Mesendoderm (in vitro differentiated cells): ENCODE measurements at regions not wholly inside any gene's neighbourhood (a gene's known extent, or its start where the extent isn't known, plus 50 kb on each side); places are given as distances from the start of the nearest gene placed in this dataset.

Source experiments
- DNase-seq: peaks from one replicate; pipeline ENCODE4 v3.0.0; 2013
- H2AK5ac ChIP-seq: 2 replicates; pipeline ENCODE4 v1.6.1; 2013; ENCODE audit warnings: low read length, inconsistent platforms
- H2BK120ac ChIP-seq: 2 replicates; pipeline ENCODE4 v1.6.1; 2013; ENCODE audit warnings: low read depth, mild to moderate bottlenecking, low read length, moderate library complexity, mixed read lengths
- H2BK15ac ChIP-seq: replicated peaks from 2 replicates; pipeline ENCODE4 v1.6.1; 2013; ENCODE audit warnings: low read depth, mild to moderate bottlenecking, moderate library complexity
- H2BK5ac ChIP-seq: 2 replicates; pipeline ENCODE4 v1.6.1; 2013; ENCODE audit warnings: low read length, inconsistent platforms
- H3K18ac ChIP-seq: 2 replicates; pipeline ENCODE4 v1.6.1; 2013; ENCODE audit warnings: mild to moderate bottlenecking, low read length, mixed read lengths
- H3K23ac ChIP-seq: one replicate; pipeline ENCODE4 v1.6.1; 2013; ENCODE audit warnings: low read length
- H3K27ac ChIP-seq: 2 replicates; pipeline ENCODE4 v1.5.1; 2013; ENCODE audit warnings: low read depth, mild to moderate bottlenecking, inconsistent platforms, low read length, moderate library complexity
- H3K27me3 ChIP-seq: 2 replicates; pipeline ENCODE4 v1.6.1; 2013; ENCODE audit warnings: low read length, control low read depth, mild to moderate bottlenecking, inconsistent platforms; ENCODE audit not compliant: insufficient read depth, poor library complexity
- H3K36me3 ChIP-seq: 2 replicates; pipeline ENCODE4 v1.6.1; 2013; ENCODE audit warnings: low read length, inconsistent platforms; ENCODE audit not compliant: control insufficient read depth, insufficient read depth
- H3K4ac ChIP-seq: one replicate; pipeline ENCODE4 v1.6.1; 2013; ENCODE audit warnings: low read depth, mild to moderate bottlenecking, low read length, moderate library complexity
- H3K4me1 ChIP-seq: 2 replicates; pipeline ENCODE4 v1.6.1; 2013; ENCODE audit warnings: low read depth, low read length, inconsistent platforms; ENCODE audit not compliant: control insufficient read depth
- H3K4me2 ChIP-seq: 2 replicates; pipeline ENCODE4 v1.6.1; 2013; ENCODE audit warnings: low read length
- H3K4me3 ChIP-seq: 2 replicates; pipeline ENCODE4 v1.5.1; 2013; ENCODE audit warnings: mild to moderate bottlenecking, low read length
- H3K56ac ChIP-seq: one replicate; pipeline ENCODE4 v1.6.1; 2013; ENCODE audit warnings: low read length
- H3K79me1 ChIP-seq: 2 replicates; pipeline ENCODE4 v1.6.1; 2013; ENCODE audit warnings: low read length, inconsistent platforms
- H3K79me2 ChIP-seq: 2 replicates; pipeline ENCODE4 v1.6.1; 2013; ENCODE audit warnings: mild to moderate bottlenecking, low read length; ENCODE audit not compliant: control insufficient read depth, insufficient read depth
- H3K9ac ChIP-seq: 2 replicates; pipeline ENCODE4 v1.6.1; 2013; ENCODE audit warnings: low read length, inconsistent platforms
- H4K5ac ChIP-seq: one replicate; pipeline ENCODE4 v1.6.1; 2013; ENCODE audit warnings: low read length
- H4K8ac ChIP-seq: one replicate; pipeline ENCODE4 v1.6.1; 2013; ENCODE audit warnings: low read depth, mild to moderate bottlenecking, control low read depth, low read length, moderate library complexity
- WGBS: extraction: QIAGEN DNeasy Blood & Tissue Kit; methylation state at CpG from one replicate; pipeline ENCODE4 v1.1.7; 2013; ENCODE audit warnings: low lambda C conversion rate, missing lambda C conversion rate; ENCODE audit not compliant: insufficient coverage; ENCODE audit errors: extremely low coverage; 5-methylcytosine and 5-hydroxymethylcytosine counted together

DNA sequence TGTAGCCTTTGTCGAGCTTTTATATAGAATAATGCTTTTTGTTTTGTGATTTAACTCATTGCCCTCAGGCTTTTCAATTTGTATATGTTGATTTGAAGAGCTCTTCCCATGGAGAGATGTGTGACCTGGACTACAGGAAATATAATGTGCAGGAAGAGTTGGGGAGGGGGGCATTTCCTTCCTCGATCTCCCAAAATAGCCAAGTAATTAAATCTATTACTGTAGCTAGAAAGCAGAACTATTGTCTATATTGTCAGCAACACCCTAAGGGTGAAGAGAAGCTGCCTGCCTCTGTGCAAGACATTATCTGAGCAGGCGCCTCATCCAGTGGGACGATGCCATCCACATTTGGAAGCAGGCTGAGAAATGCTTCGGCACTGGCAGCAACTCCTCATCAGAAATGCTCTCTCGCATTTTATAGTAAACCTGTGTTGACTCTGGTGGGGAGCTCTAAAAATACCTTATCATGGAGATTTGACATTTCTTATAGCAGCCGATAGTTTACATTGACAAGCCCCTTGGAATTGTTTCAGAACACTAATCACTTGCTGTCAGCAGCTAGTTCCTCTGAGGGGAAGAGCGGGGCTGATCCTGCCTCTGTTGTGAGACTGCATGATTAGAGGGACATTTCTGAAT lies 392.5 kb upstream of the RGS6 start:
- Histone ChIP-seq H3K4me1 (peaks cover 2% of the 10 kb centered on the region), H2BK120ac (no peak overlapping the region), H3K23ac (no peak overlapping the region), H2BK15ac (no peak overlapping the region), H4K8ac (no peak overlapping the region), H3K27ac (no peak overlapping the region), H3K27me3 (no peaks in the 10 kb centered on the region), H4K5ac (no peak overlapping the region), H3K18ac (no peak overlapping the region), H2AK5ac (no peak overlapping the region), H3K4ac (no peak overlapping the region), H3K56ac (no peak overlapping the region), H2BK5ac (no peak overlapping the region), H3K79me2 (no peaks in the 10 kb centered on the region), H3K9ac (no peak overlapping the region), H3K79me1 (peaks cover 3% of the 10 kb centered on the region), H3K36me3 (no peaks in the 10 kb centered on the region), H3K4me3 (no peak overlapping the region), H3K4me2 (no peak overlapping the region)
- no peak for DNase-seq
- WGBS = no CpG with 5 or more reads among the region's 8 CpGs

GRCh38 chr14:71541271-71541670 lies 391.0 kb upstream of the RGS6 start:
- DNase-seq = no peak
- Histone ChIP-seq H3K27me3 (no peaks in the 10 kb centered on the region), H3K18ac (no peak overlapping the region), H3K79me1 (peaks cover 1% of the 10 kb centered on the region), H3K56ac (no peak overlapping the region), H3K36me3 (no peaks in the 10 kb centered on the region), H2AK5ac (no peak overlapping the region), H3K79me2 (no peaks in the 10 kb centered on the region), H2BK120ac (no peak overlapping the region), H3K4ac (no peak overlapping the region), H3K4me1 (peaks cover 2% of the 10 kb centered on the region), H4K5ac (no peak overlapping the region), H3K27ac (no peak overlapping the region), H3K9ac (no peak overlapping the region), H3K4me2 (no peak overlapping the region), H2BK5ac (no peak overlapping the region), H3K4me3 (no peak overlapping the region), H3K23ac (no peak overlapping the region), H4K8ac (no peak overlapping the region), H2BK15ac (no peak overlapping the region)
- no CpG with 5 or more reads among the region's 3 CpGs for WGBS

DNA sequence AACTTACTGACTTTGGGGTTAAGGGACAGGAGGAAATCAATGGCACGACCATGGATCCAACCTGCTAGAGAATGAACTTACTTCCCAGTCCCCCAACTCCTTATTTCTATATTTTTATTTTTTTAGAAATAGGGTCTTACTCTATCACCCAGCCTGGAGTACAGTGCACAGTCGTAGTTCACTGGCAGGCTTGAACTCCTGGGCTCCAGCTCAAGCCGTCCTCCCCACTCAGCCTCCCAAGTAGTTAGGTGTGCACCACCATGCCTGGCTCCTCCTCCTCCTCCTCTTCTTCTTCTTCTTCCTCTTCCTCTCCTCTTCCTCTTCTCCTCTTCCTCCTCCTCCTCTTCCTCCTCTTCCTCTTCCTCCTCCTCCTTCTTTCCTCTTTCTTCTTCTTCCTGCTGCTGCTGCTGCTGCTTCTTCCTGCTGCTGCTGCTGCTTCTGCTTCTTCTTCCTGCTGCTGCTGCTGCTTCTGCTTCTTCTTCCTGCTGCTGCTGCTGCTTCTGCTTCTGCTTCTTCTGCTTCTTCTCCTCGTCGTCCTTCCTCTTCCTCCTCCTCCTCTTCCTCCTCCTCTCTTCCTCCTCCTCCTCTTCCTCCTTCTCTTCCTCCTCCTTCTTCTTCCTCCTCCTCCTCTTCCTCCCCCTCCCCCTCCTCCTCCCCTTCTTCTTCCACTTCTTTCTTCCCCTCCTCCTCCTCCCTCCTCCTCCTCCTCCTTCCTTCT lies 390.1 kb upstream of the RGS6 start:
- H3K9ac ChIP-seq = no peak overlapping the region
- H3K56ac ChIP-seq = no peak overlapping the region
- H4K5ac ChIP-seq = no peak overlapping the region
- no peak overlapping the region for H3K18ac ChIP-seq
- H2AK5ac ChIP-seq = no peak overlapping the region
- H3K27ac ChIP-seq = no peak overlapping the region
- no peak overlapping the region for H3K4me2 ChIP-seq
- no CpG with 5 or more reads among the region's 5 CpGs for WGBS
- no peak overlapping the region for H2BK5ac ChIP-seq
- H3K4ac ChIP-seq = no peak overlapping the region
- H4K8ac ChIP-seq = no peak overlapping the region
- no peaks in the 10 kb centered on the region for H3K27me3 ChIP-seq
- no peaks in the 10 kb centered on the region for H3K36me3 ChIP-seq
- H3K4me3 ChIP-seq = no peak overlapping the region
- no peaks in the 10 kb centered on the region for H3K79me2 ChIP-seq
- H3K79me1 ChIP-seq = peaks cover 1% of the 10 kb centered on the region
- DNase-seq = no peak
- no peak overlapping the region for H2BK120ac ChIP-seq
- H3K4me1 ChIP-seq = peaks cover 2% of the 10 kb centered on the region
- H3K23ac ChIP-seq = no peak overlapping the region
- H2BK15ac ChIP-seq = no peak overlapping the region

DNA sequence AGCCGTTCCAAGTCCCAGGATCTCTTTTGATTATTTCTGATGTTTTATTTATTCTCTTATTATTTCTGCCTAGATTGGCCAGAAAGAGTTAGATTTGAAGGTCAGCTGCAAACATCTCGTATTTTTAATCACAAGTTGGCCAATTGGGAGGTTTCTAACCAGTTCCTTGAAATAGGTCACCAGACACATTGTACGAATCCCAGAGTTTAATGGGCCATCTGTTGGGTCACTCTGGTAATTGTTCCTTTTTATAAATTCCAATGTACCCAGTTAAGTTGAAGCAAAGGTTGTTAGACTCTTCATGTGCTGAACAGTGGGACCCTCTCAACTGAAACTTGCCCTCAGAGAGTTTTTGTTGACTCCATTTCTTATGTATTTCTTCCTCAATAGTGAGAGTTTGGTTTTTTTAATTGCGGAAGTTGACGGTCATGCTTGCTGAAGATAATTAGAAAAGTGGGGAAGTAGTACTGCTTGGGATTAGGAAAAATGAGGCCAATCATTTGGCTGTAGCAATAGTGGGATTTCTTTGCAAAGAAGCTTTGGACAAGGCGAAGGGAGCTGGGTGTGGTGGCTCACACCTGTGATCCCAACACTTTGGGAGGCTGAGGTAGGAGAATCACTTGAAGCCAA lies 382.7 kb upstream of the RGS6 start:
- no peak overlapping the region for H2BK120ac ChIP-seq
- H3K4me1 ChIP-seq = no peaks in the 10 kb centered on the region
- H3K79me1 ChIP-seq = peaks cover 1% of the 10 kb centered on the region
- H3K27me3 ChIP-seq = no peaks in the 10 kb centered on the region
- no peak overlapping the region for H3K27ac ChIP-seq
- H3K56ac ChIP-seq = no peak overlapping the region
- no peaks in the 10 kb centered on the region for H3K79me2 ChIP-seq
- no peak overlapping the region for H2BK5ac ChIP-seq
- no peak overlapping the region for H2AK5ac ChIP-seq
- no peak overlapping the region for H3K23ac ChIP-seq
- H3K4ac ChIP-seq = no peak overlapping the region
- H3K9ac ChIP-seq = no peak overlapping the region
- DNase-seq = no peak
- no peak overlapping the region for H4K8ac ChIP-seq
- 100% methylated on average over 2 of the region's 6 CpGs for WGBS
- H4K5ac ChIP-seq = no peak overlapping the region
- no peak overlapping the region for H3K18ac ChIP-seq
- no peak overlapping the region for H3K4me2 ChIP-seq
- H3K4me3 ChIP-seq = no peak overlapping the region
- no peaks in the 10 kb centered on the region for H3K36me3 ChIP-seq
- H2BK15ac ChIP-seq = no peak overlapping the region

DNA sequence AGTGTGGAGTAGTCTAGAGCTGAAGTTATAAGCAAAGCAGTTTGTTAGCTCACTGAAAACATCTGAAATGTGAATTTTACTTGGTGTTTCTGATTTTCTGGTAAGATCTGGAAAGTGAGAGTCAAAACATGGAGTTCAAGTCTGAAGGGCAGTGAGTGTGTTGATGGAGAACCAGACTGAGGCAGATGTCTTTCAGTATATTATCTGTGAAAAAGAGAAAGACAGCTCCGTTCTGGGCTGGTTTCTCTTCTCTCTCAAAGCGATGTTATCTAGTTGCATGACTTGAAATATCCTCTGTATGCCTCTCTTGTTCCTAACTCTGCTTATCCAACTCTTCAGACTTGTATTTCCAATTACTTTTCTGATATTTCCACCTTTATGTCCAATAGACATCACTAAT lies 381.9 kb upstream of the RGS6 start:
- DNase-seq = no peak
- H4K8ac ChIP-seq = no peak overlapping the region
- H3K4ac ChIP-seq = no peak overlapping the region
- no peak overlapping the region for H2AK5ac ChIP-seq
- H2BK120ac ChIP-seq = no peak overlapping the region
- H3K18ac ChIP-seq = no peak overlapping the region
- no peak overlapping the region for H2BK5ac ChIP-seq
- H3K36me3 ChIP-seq = no peaks in the 10 kb centered on the region
- no peaks in the 10 kb centered on the region for H3K27me3 ChIP-seq
- H3K4me2 ChIP-seq = no peak overlapping the region
- H3K4me3 ChIP-seq = no peak overlapping the region
- no peak overlapping the region for H2BK15ac ChIP-seq
- peaks cover 1% of the 10 kb centered on the region for H3K79me1 ChIP-seq
- no peak overlapping the region for H3K27ac ChIP-seq
- H3K9ac ChIP-seq = no peak overlapping the region
- H3K23ac ChIP-seq = no peak overlapping the region
- no peaks in the 10 kb centered on the region for H3K4me1 ChIP-seq
- no peak overlapping the region for H3K56ac ChIP-seq
- H3K79me2 ChIP-seq = no peaks in the 10 kb centered on the region
- no CpG with 5 or more reads among the region's 2 CpGs for WGBS
- H4K5ac ChIP-seq = no peak overlapping the region
